COLO668 (cell line): ENCODE measurements at regions not wholly inside any gene's neighbourhood (a gene's known extent, or its start where the extent isn't known, plus 50 kb on each side); places are given as distances from the start of the nearest gene placed in this dataset.
A peak's percentile ranks its signal among the peaks of the same experiment; 100 is the strongest.

ENCODE experiments used
- DNase-seq: peaks from one replicate; lab custom pipeline; 2025; ENCODE audit not compliant: unreplicated experiment; lab: John Stamatoyannopoulos, UW

GRCh38 chr18:29311580-29311979, 1134.7 kb upstream of the CDH2 start:
- no peak for DNase-seq

GRCh38 chr18:29309366-29309765, 1132.4 kb upstream of the CDH2 start:
- no peak for DNase-seq

DNA sequence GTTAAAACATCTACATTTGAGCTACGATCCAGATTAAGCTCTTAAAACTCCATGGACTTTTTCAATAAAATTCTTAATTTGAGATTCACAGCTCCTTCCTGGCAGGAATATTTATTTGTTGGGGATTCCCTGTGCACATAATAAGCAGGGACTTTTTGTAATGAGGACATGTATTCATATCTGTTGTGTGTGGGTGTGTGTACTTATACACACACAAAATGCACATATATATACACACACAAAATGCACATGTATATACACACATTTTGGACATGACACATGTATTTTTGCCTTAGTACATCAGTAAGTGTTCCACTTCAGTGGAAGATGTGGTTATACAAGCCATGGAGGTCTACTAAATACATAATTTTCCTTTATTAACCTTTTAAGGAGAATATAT, 1131.1 kb upstream of the CDH2 start:
- DNase-seq: no peak

- no peak for DNase-seq
Measured at GRCh38 chr18:29307231-29307630, 1130.3 kb upstream of the CDH2 start.

- DNase-seq: no peak
Measured at GRCh38 chr18:29305516-29305915, 1128.6 kb upstream of the CDH2 start.

- DNase-seq: no peak
Measured at GRCh38 chr18:29301048-29301447, 1124.1 kb upstream of the CDH2 start.

GRCh38 chr18:29285471-29285870, 1108.5 kb upstream of the CDH2 start:
- no peak for DNase-seq

- no peak for DNase-seq
Measured at GRCh38 chr18:29271501-29271900, 1094.6 kb upstream of the CDH2 start.

GRCh38 chr18:29259838-29260237, 1082.9 kb upstream of the CDH2 start:
- DNase-seq: no peak

DNA sequence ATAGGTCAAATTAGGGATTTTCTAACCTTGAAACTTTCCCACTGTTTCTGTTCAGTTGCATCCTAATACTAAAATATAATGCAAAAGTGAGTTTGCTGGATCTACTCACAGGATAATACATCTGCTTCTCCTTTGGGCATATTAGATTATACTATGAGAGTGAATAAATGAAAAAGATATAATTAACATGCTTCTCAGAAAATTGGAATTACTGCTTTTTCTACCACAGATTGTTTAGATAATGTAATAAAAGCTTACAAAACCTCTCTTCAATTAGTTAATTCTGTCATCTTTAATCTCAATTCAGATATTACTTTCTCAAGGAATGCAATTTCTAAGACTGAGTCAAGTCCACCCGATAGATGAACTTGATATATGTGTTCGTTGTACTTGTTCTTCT, 1077.2 kb upstream of the CDH2 start:
- no peak for DNase-seq

GRCh38 chr18:29251681-29252080, 1074.8 kb upstream of the CDH2 start:
- no peak for DNase-seq

GRCh38 chr18:29250843-29251242, 1073.9 kb upstream of the CDH2 start:
- no peak for DNase-seq

GRCh38 chr18:29250259-29250658, 1073.3 kb upstream of the CDH2 start:
- no peak for DNase-seq

GRCh38 chr18:29248805-29249204, 1071.9 kb upstream of the CDH2 start:
- DNase-seq: peak; percentile 28

DNA sequence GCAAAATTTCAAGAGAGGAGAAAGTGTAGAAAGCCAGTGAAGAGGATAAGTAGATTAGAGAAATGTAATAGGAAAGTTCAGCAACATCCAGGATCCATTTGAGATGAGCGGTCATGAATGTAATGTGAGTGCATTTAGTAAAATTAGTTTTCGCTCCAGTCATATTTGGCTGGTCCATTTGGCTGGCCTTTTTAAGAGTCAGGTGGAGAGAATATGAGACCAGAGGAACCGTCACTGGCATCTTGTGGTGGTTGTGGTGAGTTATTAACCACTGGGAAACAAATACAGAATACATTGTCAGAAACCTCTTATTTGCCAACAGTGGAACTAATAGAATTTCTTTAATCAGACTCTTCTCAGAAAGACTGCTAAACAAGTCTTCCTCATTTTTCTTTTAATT, 1064.3 kb upstream of the CDH2 start:
- DNase-seq: no peak

- no peak for DNase-seq
Measured at GRCh38 chr18:29234751-29235150, 1057.8 kb upstream of the CDH2 start.

- no peak for DNase-seq
Measured at GRCh38 chr18:29226213-29226612, 1049.3 kb upstream of the CDH2 start.

GRCh38 chr18:29225351-29225750, 1048.4 kb upstream of the CDH2 start:
- DNase-seq: no peak

DNA sequence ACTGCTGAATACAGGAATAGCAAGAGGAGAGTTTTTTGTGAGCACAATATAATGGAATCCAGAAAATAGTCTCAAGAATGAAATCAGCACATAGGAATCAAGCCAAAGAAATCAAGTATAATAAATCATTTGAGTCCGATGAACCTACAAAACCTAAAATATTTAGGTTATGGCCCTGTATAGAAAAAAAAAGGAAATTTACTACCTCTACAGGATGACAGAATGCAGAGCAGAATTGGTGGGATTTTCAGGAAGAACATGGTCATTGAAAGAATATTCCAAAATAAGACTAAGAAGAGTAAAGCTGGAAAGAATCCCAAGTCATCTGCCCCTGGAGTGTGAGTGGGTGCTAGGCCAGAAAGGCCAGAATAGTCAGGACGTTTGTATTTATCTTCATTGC, 1041.2 kb upstream of the CDH2 start:
- no peak for DNase-seq

DNA sequence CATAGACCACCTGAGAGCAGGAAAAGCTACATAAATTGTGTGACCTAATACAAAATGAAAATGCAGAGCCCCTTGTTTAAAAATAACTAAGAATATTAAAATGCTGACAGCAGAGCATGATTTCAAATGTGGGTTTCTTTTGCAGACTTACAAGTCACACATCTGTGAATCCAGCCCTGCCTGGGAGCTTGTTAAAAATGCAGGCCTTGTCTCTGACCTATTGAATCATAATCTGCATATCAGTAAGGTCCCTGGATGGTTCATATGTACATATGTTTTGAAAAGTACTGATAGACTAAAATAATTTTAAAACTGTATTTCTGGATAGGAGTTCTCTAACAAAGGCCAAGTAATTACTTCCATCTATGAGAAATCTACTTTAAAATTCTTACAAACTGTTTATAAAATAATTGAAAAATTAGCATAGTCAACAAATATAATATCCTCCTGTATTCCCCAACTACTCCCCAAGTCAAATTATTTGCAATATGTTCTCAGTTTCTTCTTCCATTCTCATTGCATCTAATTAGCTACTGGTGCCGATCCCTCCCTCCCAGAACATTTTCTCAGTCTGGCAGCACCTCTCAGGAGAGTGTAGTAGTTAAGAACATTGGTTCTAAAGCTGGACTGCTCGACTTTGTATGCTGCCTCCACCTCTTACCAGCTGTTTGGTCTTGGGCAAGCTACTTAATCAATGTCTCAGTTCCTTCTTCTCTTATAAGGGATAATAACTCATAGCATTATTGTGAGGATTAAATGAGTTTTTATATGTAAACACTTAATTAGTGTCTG, 1040.4 kb upstream of the CDH2 start:
- no peak for DNase-seq

DNA sequence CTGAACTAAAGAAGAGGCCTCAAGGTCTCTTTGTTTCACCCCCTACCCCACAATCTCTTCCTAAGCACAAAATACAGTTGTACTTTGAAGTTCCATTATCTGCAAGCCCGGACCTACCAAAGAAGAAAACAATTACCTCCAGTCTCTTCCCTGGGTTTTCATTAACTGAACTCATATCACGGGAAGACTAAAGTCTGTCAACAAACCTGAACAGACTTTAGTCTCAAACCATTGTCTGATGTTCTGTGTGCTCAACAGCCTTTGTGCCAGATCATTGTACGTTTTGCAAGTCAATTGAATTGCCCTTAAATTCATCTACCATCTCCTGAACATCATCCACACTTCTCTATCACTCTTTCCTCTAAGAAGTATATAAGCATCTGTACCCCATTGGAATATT, 1021.9 kb upstream of the CDH2 start:
- no peak for DNase-seq

- DNase-seq: no peak
Measured at GRCh38 chr18:29196307-29196706, 1019.4 kb upstream of the CDH2 start.

DNA sequence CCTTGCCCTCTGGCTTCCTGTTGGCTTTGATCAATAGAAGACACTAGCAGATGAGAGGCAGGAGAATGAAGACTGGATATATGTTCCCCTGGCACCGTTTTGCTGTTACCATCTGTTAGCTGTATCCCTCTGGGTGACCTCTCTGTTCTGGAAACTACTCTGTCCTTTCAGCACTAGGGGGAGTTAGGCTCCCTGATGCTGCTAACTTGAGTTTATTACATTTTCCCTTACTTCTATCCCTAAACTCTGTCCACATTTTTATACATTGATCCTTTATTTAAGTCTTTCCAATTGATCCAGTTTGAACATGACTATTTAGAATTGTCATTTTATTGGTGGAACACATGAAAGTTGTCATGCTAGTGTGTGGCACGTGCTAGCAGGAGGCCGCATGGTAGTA, 1014.3 kb upstream of the CDH2 start:
- no peak for DNase-seq
